H9 (cell line): ENCODE measurements at regions not wholly inside any gene's neighbourhood (a gene's known extent, or its start where the extent isn't known, plus 50 kb on each side); places are given as distances from the start of the nearest gene placed in this dataset.
"Not testable (repeated sequence)": the region's sequence is repeated elsewhere in the genome, so short reads cannot be mapped to it uniquely, and the experiment has no call there.

Experiments
- DNase-seq: peaks from one replicate; pipeline ENCODE4 v3.0.0-alpha.2; 2017
- H2AFZ ChIP-seq: one replicate; pipeline ENCODE4 v1.6.1; 2013; ENCODE audit warnings: mild to moderate bottlenecking, low read length, control low read depth, moderate library complexity
- H2AK5ac ChIP-seq: 2 replicates; pipeline ENCODE4 v1.6.1; 2013; ENCODE audit warnings: low read length, control low read depth, mixed read lengths; ENCODE audit not compliant: insufficient read length
- H2BK120ac ChIP-seq: one replicate; pipeline ENCODE4 v1.6.1; 2013; ENCODE audit warnings: low read depth, mild to moderate bottlenecking, low read length, control low read depth, inconsistent platforms; ENCODE audit not compliant: poor library complexity, severe bottlenecking
- H2BK12ac ChIP-seq: 2 replicates; pipeline ENCODE4 v1.6.1; 2013; ENCODE audit warnings: low read length, control low read depth, mixed read lengths, low read depth; ENCODE audit not compliant: insufficient read length
- H2BK15ac ChIP-seq: 2 replicates; pipeline ENCODE4 v1.6.1; 2013; ENCODE audit warnings: low read depth, low read length, control low read depth
- H2BK20ac ChIP-seq: one replicate; pipeline ENCODE4 v1.6.1; 2013; ENCODE audit warnings: low read depth, mild to moderate bottlenecking, low read length, control low read depth, inconsistent platforms; ENCODE audit not compliant: poor library complexity, severe bottlenecking
- H2BK5ac ChIP-seq: 2 replicates; pipeline ENCODE4 v1.6.1; 2013; ENCODE audit warnings: low read length, control low read depth, mixed read lengths; ENCODE audit not compliant: insufficient read length
- H3K14ac ChIP-seq: 2 replicates; pipeline ENCODE4 v1.6.1; 2013; ENCODE audit warnings: low read length, control low read depth; ENCODE audit not compliant: insufficient read depth
- H3K18ac ChIP-seq: 2 replicates; pipeline ENCODE4 v1.6.1; 2013; ENCODE audit warnings: low read depth, mild to moderate bottlenecking, mixed read lengths, low read length, control low read depth; ENCODE audit not compliant: insufficient read length
- H3K23ac ChIP-seq: 2 replicates; pipeline ENCODE4 v1.6.1; 2013; ENCODE audit warnings: low read length, control low read depth, mixed read lengths, low read depth; ENCODE audit not compliant: insufficient read length
- H3K23me2 ChIP-seq: 2 replicates; pipeline ENCODE4 v1.6.1; 2013; ENCODE audit warnings: low read depth, mild to moderate bottlenecking, mixed read lengths, low read length, control low read depth; ENCODE audit not compliant: insufficient read length, poor library complexity, severe bottlenecking
- H3K27ac ChIP-seq: 2 replicates; pipeline ENCODE4 v1.5.1; 2013; ENCODE audit warnings: low read length, control low read depth, mixed read lengths, low read depth; ENCODE audit not compliant: insufficient read length
- H3K27me3 ChIP-seq: 2 replicates; pipeline ENCODE4 v1.6.1; 2013; ENCODE audit warnings: low read length, control low read depth, inconsistent platforms; ENCODE audit not compliant: insufficient read depth
- H3K4ac ChIP-seq: 2 replicates; pipeline ENCODE4 v1.6.1; 2013; ENCODE audit warnings: low read depth, mild to moderate bottlenecking, control low read depth, inconsistent platforms, low read length, moderate library complexity
- H3K4me1 ChIP-seq: 2 replicates; pipeline ENCODE4 v1.6.1; 2013; ENCODE audit warnings: low read length, control low read depth, inconsistent platforms; ENCODE audit not compliant: insufficient read depth
- H3K4me2 ChIP-seq: 2 replicates; pipeline ENCODE4 v1.6.1; 2013; ENCODE audit warnings: low read length, control low read depth, mixed read lengths; ENCODE audit not compliant: insufficient read length, insufficient read depth
- H3K56ac ChIP-seq: 2 replicates; pipeline ENCODE4 v1.6.1; 2013; ENCODE audit warnings: low read depth, mild to moderate bottlenecking, mixed read lengths, low read length, control low read depth; ENCODE audit not compliant: insufficient read length
- H3K79me1 ChIP-seq: 2 replicates; pipeline ENCODE4 v1.6.1; 2013; ENCODE audit warnings: low read depth, mild to moderate bottlenecking, moderate library complexity, low read length, control low read depth, inconsistent platforms; ENCODE audit not compliant: insufficient read depth, poor library complexity, severe bottlenecking
- H3K79me2 ChIP-seq: 2 replicates; pipeline ENCODE4 v1.6.1; 2013; ENCODE audit warnings: low read length, control low read depth, inconsistent platforms; ENCODE audit not compliant: insufficient read depth
- H3K9ac ChIP-seq: 2 replicates; pipeline ENCODE4 v1.6.1; 2013; ENCODE audit warnings: low read length, control low read depth, mixed read lengths; ENCODE audit not compliant: insufficient read length; ENCODE audit errors: extremely low read depth
- H3K9me3 ChIP-seq: one replicate; pipeline ENCODE4 v1.6.1; 2013; ENCODE audit warnings: low read depth, low read length, inconsistent platforms; ENCODE audit not compliant: control insufficient read depth
- H3T11ph ChIP-seq: one replicate; pipeline ENCODE4 v1.6.1; 2013; ENCODE audit warnings: mild to moderate bottlenecking, low read length, control low read depth, inconsistent platforms
- H4K20me1 ChIP-seq: one replicate; pipeline ENCODE4 v1.6.1; 2013; ENCODE audit not compliant: control insufficient read depth, insufficient read length, insufficient read depth
- H4K5ac ChIP-seq: 2 replicates; pipeline ENCODE4 v1.6.1; 2013; ENCODE audit warnings: low read depth, mild to moderate bottlenecking, mixed read lengths, low read length, control low read depth; ENCODE audit not compliant: insufficient read length
- H4K8ac ChIP-seq: replicated peaks from 2 replicates; pipeline ENCODE4 v1.6.1; 2013; ENCODE audit warnings: low read length, control low read depth, mixed read lengths, low read depth; ENCODE audit not compliant: insufficient read length
- H4K91ac ChIP-seq: 2 replicates; pipeline ENCODE4 v1.6.1; 2013; ENCODE audit warnings: low read depth, mild to moderate bottlenecking, moderate library complexity, mixed read lengths, low read length, control low read depth; ENCODE audit not compliant: insufficient read length
- H3K27ac Mint-ChIP-seq, 3 experiments: 2 replicates in 2 of 3; 3 replicates in 1 of 3; pipeline ENCODE4 v1.8.0; 2020 to 2021; ENCODE audit warnings: mixed read lengths in 3 of 3, mild to moderate bottlenecking in 1 of 3, moderate library complexity in 1 of 3
- H3K27me3 Mint-ChIP-seq: 2 replicates; pipeline ENCODE4 v1.8.0; 2021; ENCODE audit warnings: low read depth, mild to moderate bottlenecking, moderate library complexity, mixed read lengths
- H3K36me3 Mint-ChIP-seq, 3 experiments: 2 replicates in 2 of 3; 3 replicates in 1 of 3; pipeline ENCODE4 v1.8.0; 2020 to 2021; ENCODE audit warnings: low read depth in 3 of 3, mixed read lengths in 3 of 3; ENCODE audit not compliant: insufficient read depth in 1 of 3
- H3K4me1 Mint-ChIP-seq, 2 experiments: 2 replicates each; pipeline ENCODE4 v1.8.0; 2020; ENCODE audit warnings: mixed read lengths in 2 of 2
- H3K4me3 Mint-ChIP-seq, 2 experiments: 2 replicates in 1 of 2; 3 replicates in 1 of 2; pipeline ENCODE4 v1.8.0; 2020 to 2021; ENCODE audit warnings: mild to moderate bottlenecking in 2 of 2, mixed read lengths in 2 of 2, moderate library complexity in 1 of 2
- H3K9me3 Mint-ChIP-seq, 2 experiments: 2 replicates in 1 of 2; 3 replicates in 1 of 2; pipeline ENCODE4 v1.8.0; 2020; ENCODE audit warnings: mild to moderate bottlenecking in 2 of 2, mixed read lengths in 2 of 2, moderate library complexity in 1 of 2
- WGBS: extraction: QIAGEN DNeasy Blood & Tissue Kit; methylation state at CpG from one replicate; pipeline ENCODE4 v1.1.7; 2013; ENCODE audit warnings: missing lambda C conversion rate, low lambda C conversion rate, mixed read lengths; ENCODE audit not compliant: insufficient read length; ENCODE audit errors: extremely low coverage; 5-methylcytosine and 5-hydroxymethylcytosine counted together
- TF ChIP-seq, protein P1 (sequence below): fragments of 200-600 bp; sonication (generic); conservative IDR thresholded peaks from 3 replicates; pipeline ENCODE4 v1.8.0; 2021; ENCODE audit warnings: antibody characterized with exemption, mild to moderate bottlenecking

DNA sequence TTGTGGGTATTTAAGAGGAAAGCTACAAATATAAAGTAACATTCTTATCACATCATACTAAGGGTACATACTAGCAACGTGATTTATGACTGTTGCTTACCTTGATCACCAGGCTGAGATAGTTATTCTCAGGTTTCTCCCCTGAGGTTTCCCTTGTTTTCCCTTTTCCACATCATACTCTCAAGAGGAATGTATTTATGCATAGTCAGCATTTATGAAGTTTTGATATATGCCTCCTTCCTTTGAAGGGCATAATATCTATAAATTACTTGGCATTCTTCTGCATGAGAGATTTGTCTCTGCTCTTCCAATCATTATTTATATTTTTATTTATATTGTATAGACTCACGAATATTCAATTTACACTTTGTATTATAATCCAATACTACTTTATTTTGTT, 726.7 kb upstream of the ADGRB3 start:
- H3K23me2 ChIP-seq = no peaks in the 10 kb centered on the region
- H2BK120ac ChIP-seq = no peak overlapping the region
- no peak overlapping the region for H2AFZ ChIP-seq
- H4K20me1 ChIP-seq = no peaks in the 10 kb centered on the region
- no peak overlapping the region for H4K5ac ChIP-seq
- H3K4ac ChIP-seq = no peak overlapping the region
- DNase-seq = no peak
- H2BK12ac ChIP-seq = no peak overlapping the region
- no peak overlapping the region for H2BK5ac ChIP-seq
- no peak overlapping the region for H3K4me3 Mint-ChIP-seq
- H4K91ac ChIP-seq = no peak overlapping the region
- H3K4me2 ChIP-seq = no peak overlapping the region
- H3K56ac ChIP-seq = no peak overlapping the region
- H3K4me1 Mint-ChIP-seq = no peaks in the 10 kb centered on the region
- peaks cover 7 to 12% of the 10 kb centered on the region in 2 experiments; a peak in 3 of 5 replicates for H3K9me3 Mint-ChIP-seq
- H3K79me1 ChIP-seq = no peaks in the 10 kb centered on the region
- no peak overlapping the region for H3K23ac ChIP-seq
- no peak overlapping the region for H2AK5ac ChIP-seq
- peaks cover 0 to 8% (median 0%) of the 10 kb centered on the region in 3 experiments; a peak in 4 of 7 replicates for H3K36me3 Mint-ChIP-seq
- no peaks in the 10 kb centered on the region for H3K4me1 ChIP-seq
- H3K14ac ChIP-seq = no peak overlapping the region
- H3K27me3 ChIP-seq = no peaks in the 10 kb centered on the region
- H4K8ac ChIP-seq = no peak overlapping the region
- no peaks in the 10 kb centered on the region for H3K27me3 Mint-ChIP-seq
- H3K18ac ChIP-seq = no peak overlapping the region
- no peak overlapping the region for H2BK20ac ChIP-seq
- whole genome bisulfite sequencing = no CpG with 5 or more reads among the region's 2 CpGs
- H2BK15ac ChIP-seq = no peak overlapping the region
- H3T11ph ChIP-seq = no peak overlapping the region
- no peaks in the 10 kb centered on the region for H3K79me2 ChIP-seq
- H3K27ac Mint-ChIP-seq = peak overlapping the region in 1 of 3 experiments; percentile 13; a peak in 1 of 7 replicates
- no peak overlapping the region for H3K9ac ChIP-seq
- no peaks in the 10 kb centered on the region for H3K9me3 ChIP-seq
- TF ChIP-seq, protein P1, sequence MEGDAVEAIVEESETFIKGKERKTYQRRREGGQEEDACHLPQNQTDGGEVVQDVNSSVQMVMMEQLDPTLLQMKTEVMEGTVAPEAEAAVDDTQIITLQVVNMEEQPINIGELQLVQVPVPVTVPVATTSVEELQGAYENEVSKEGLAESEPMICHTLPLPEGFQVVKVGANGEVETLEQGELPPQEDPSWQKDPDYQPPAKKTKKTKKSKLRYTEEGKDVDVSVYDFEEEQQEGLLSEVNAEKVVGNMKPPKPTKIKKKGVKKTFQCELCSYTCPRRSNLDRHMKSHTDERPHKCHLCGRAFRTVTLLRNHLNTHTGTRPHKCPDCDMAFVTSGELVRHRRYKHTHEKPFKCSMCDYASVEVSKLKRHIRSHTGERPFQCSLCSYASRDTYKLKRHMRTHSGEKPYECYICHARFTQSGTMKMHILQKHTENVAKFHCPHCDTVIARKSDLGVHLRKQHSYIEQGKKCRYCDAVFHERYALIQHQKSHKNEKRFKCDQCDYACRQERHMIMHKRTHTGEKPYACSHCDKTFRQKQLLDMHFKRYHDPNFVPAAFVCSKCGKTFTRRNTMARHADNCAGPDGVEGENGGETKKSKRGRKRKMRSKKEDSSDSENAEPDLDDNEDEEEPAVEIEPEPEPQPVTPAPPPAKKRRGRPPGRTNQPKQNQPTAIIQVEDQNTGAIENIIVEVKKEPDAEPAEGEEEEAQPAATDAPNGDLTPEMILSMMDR = no peak
- no peak overlapping the region for H3K27ac ChIP-seq

DNA sequence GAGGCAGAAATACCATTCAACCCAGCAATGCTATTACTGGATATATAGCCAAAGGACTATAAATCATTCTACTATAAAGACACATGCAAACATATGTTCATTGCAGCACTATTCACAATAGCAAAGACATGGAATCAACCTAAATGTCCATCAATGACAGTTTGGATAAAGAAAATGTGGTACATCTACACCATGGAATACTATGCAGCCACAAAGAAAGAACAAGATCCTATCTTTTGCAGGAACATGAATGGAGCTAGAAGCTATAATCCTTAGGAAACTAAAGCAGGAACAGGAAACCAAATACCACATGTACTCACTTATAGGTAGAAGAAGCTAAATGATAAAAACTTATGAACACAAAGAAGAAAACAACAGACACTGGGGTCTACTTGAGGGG, 730.3 kb upstream of the ADGRB3 start:
- not testable (repeated sequence) for H3K14ac ChIP-seq, H3K4me1 ChIP-seq, H3K4me2 ChIP-seq, H3K23ac ChIP-seq, H2AK5ac ChIP-seq, H3K18ac ChIP-seq, H2AFZ ChIP-seq, H3K56ac ChIP-seq, H3T11ph ChIP-seq, H3K9me3 ChIP-seq, H3K79me1 ChIP-seq, H4K8ac ChIP-seq, H2BK120ac ChIP-seq, H3K79me2 ChIP-seq, H3K27me3 ChIP-seq, H3K27me3 Mint-ChIP-seq, H2BK5ac ChIP-seq, H2BK12ac ChIP-seq, DNase-seq, H3K4me1 Mint-ChIP-seq, H3K4ac ChIP-seq, H4K5ac ChIP-seq, H4K20me1 ChIP-seq, H3K27ac Mint-ChIP-seq, H3K9ac ChIP-seq, H3K23me2 ChIP-seq, H3K27ac ChIP-seq, H3K4me3 Mint-ChIP-seq, H2BK15ac ChIP-seq, H4K91ac ChIP-seq, H2BK20ac ChIP-seq
- peaks cover 0 to 16% (median 4%) of the 10 kb centered on the region in 3 experiments; a peak in 5 of 7 replicates for H3K36me3 Mint-ChIP-seq
- peaks cover 16 to 17% of the 10 kb centered on the region in 2 experiments; a peak in 4 of 5 replicates for H3K9me3 Mint-ChIP-seq
